H7 (cell line): ENCODE measurements at regions not wholly inside any gene's neighbourhood (a gene's known extent, or its start where the extent isn't known, plus 50 kb on each side); places are given as distances from the start of the nearest gene placed in this dataset.

ENCODE experiments used
- DNase-seq: peaks from one replicate; pipeline ENCODE4 v3.0.0; 2012
- H3K27me3 ChIP-seq: 2 replicates; pipeline ENCODE4 v1.6.0; 2011; ENCODE audit warnings: mild to moderate bottlenecking, low read length; ENCODE audit not compliant: control insufficient read depth, insufficient read depth
- H3K36me3 ChIP-seq: replicated peaks from 2 replicates; pipeline ENCODE4 v1.5.1; 2011; ENCODE audit warnings: low read length; ENCODE audit not compliant: control insufficient read depth, insufficient read depth
- H3K4me3 ChIP-seq: 2 replicates; pipeline ENCODE4 v1.5.1; 2011; ENCODE audit warnings: low read depth, mild to moderate bottlenecking, control low read depth, low read length, moderate library complexity; ENCODE audit not compliant: insufficient read depth

DNA sequence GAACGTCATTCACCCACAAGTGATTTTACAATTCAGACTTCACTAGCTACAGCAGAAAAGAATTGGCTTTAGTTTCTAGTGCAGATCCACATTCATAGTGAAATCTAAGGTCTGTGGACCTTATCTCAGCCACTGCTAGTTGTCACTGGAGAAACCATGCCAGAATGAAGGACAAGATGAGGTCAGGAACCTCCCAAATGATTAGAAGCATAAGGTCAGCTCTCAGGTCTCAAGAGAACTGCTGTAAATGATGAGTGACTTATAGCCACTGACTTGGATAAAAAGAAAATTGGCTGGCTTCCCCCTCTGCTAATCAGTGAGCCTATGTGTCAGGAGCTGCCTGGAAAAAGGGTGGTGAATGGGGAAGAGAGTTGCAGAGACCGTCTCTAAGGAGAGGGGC, 265.3 kb upstream of the BMP2 start:
- H3K4me3 ChIP-seq = no peak overlapping the region
- no peak for DNase-seq
- no peaks in the 10 kb centered on the region for H3K36me3 ChIP-seq
- H3K27me3 ChIP-seq = no peaks in the 10 kb centered on the region

DNA sequence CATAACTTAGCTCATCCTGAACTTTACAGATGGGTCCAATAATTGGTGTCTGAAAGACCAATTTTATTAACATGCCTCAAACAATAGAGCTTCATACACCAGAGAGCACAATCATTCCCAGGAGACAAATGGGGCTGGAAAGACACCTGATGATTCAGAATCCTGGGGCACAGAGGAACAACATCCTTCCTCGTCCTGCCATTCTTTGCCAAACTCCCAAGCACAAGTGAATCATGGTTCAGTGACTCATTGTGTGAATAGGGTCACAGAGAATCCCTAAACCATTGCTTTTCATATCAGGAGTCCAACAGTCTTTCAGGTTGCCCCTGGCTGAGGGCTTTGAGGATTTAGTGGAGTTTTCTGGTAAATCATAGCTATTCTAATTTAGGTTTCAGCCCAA, 266.4 kb upstream of the BMP2 start:
- H3K4me3 ChIP-seq = no peak overlapping the region
- no peaks in the 10 kb centered on the region for H3K27me3 ChIP-seq
- no peak for DNase-seq
- no peaks in the 10 kb centered on the region for H3K36me3 ChIP-seq

DNA sequence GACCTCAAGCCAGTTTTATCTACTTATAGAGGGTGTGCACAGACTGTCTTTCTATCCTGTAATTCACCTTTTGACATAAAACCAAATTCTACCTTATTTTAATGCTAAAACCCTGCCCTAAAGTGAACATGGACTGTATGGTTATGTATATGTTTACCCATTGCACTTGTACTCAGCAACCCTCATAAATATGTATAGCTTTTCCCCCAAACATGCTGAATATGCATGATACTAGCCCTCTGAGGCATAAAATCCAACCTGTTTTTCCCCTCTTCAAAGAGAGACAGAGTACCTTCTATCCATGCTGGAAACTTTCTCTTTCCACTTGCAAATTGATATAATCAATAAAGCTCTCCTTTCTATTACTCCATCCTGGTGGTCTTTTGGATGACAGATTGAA, 267.9 kb upstream of the BMP2 start:
- H3K27me3 ChIP-seq = no peaks in the 10 kb centered on the region
- no peak overlapping the region for H3K4me3 ChIP-seq
- H3K36me3 ChIP-seq = no peaks in the 10 kb centered on the region
- DNase-seq = no peak

DNA sequence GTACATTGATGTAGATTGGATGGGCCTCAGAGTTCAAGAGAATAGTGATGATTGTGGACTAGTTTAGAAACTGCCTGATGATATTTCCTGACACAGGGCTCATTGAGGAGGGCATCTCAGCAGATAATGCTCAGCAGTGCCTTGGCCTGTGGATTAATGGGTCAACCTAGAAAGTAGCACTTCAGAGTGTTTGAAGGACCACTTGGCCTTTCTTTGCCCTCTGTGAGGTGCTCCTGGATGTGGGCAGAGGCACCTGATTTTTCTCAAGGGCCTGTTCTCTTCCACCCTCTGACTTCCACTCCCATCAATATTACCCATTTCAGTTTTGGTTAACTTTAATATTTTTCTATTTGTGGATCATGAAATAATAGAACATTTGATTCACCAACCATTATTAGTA, 270.6 kb upstream of the BMP2 start:
- H3K27me3 ChIP-seq = no peaks in the 10 kb centered on the region
- H3K4me3 ChIP-seq = no peak overlapping the region
- no peak for DNase-seq
- H3K36me3 ChIP-seq = no peaks in the 10 kb centered on the region

DNA sequence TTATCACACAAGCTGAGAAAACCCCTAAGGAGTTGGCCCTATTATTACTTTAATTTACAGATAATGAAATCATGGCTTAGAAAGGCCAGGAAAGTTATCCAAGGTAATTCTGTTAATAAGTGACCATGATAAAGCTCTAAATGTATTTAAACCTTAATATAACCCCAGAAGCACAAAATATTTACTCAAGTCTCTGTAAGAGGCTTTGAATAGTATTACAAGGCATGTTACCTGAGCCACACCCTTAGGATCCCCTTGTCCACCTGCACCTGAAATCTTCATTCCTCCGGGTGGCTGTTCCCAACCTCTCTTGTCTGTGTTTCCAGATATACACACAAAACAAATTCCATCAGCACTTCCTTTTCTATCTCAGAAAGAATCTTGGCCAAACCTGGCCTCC, 271.6 kb upstream of the BMP2 start:
- DNase-seq = no peak
- Histone ChIP-seq H3K36me3 (no peaks in the 10 kb centered on the region), H3K4me3 (no peak overlapping the region)

DNA sequence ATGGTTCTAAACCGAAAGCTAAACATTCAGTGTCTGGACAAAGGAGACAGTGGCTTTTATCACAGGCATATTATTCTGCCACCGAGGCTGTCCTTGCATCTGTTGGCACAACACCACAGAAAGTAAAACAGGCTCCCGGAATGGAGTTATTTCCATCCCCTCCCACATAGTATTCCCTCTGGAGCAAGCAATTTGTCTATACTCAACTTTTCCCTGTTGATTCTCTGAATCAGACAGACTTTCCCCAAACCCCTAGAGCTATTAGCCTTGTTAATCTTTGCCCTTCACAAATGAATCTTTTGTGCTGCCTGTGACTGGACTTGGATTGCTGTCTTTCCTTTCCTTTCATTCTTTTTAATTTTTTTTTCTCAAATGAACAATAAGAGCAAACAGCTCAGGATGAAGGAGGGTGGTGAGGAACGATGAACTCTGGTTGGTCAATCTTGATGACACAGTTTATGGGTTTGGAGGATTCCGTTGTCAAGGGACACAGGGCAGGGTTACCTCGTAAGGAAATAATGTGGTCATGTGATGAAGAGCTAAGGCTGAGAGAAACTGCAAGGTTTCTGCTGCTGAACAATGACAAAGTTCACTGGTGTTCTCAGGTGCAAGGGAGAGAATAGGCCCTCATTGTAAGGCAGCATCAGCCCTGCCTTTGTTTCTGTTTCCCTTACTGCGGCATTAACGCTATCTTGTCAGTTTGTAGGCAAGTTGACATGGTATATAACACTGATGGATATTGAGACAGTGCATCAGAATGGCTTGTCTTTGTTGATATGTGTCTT, 275.0 kb upstream of the BMP2 start:
- no peak for DNase-seq
- H3K27me3 ChIP-seq = no peaks in the 10 kb centered on the region
- H3K4me3 ChIP-seq = no peak overlapping the region
- H3K36me3 ChIP-seq = no peaks in the 10 kb centered on the region

More for the DNA sequence above, 271.6 kb upstream of the BMP2 start:
- no peaks in the 10 kb centered on the region for H3K27me3 ChIP-seq

DNA sequence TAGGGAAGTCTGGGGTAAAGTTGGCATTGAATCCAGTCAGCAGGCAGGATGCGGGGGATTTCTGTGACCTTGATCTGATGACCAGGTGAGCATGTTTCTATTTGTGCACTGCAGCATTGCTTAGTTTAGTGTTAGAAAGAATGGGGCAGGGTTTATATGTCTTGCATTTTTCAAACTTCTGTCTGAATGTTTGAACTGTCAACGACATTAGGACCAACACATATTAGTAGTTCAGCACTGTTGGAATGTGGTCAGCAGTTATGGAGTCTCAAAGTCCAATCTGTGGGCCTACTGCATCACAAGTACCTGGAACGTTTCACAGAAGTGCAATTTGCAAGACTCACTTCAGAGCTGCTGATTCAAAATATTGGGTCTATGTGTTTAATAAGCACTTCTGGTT, 276.6 kb upstream of the BMP2 start:
- no peak for DNase-seq

DNA sequence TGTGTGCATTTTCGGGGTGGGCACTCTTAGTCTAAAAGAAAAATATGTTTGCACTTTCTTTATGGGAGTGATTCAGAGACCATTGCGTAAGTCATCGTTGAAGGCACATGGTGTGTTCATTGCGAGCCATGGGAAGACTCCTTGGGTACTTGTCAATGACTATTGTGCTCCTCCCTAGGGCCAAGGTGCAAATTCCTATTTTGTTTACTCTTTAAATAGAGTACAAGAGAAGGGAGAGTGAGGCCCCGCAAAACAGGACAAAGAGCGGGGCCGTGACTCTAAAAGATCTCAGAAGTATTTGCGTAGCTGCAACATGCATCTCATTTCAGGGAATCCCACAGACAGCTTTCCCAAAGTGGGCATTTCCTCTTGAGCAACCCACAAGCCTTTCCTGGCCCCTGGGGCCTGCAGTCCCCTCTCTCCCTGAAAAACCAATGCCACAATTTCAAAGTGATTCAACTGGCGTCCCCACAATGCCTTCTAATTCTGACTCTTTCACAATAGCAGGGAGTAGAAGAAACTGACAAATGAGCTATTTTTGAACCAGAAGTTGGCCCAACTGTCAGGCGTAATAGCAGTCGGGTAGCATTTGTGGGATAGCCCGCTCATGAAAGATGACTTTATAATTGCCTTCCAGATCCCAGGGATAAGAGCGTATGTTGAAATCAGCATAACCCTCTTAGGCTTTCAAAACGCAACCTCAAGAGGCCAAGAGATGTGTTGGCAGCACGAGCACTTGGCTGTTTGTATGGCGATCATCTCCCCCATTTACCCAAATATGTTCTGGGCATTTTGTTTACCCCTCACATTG, 277.9 kb upstream of the BMP2 start:
- H3K36me3 ChIP-seq = no peaks in the 10 kb centered on the region
- no peak overlapping the region for H3K4me3 ChIP-seq
- H3K27me3 ChIP-seq = no peaks in the 10 kb centered on the region
- no peak for DNase-seq

More for the DNA sequence above, 276.6 kb upstream of the BMP2 start:
- no peak overlapping the region for H3K4me3 ChIP-seq
- H3K36me3 ChIP-seq = no peaks in the 10 kb centered on the region
- H3K27me3 ChIP-seq = no peaks in the 10 kb centered on the region

DNA sequence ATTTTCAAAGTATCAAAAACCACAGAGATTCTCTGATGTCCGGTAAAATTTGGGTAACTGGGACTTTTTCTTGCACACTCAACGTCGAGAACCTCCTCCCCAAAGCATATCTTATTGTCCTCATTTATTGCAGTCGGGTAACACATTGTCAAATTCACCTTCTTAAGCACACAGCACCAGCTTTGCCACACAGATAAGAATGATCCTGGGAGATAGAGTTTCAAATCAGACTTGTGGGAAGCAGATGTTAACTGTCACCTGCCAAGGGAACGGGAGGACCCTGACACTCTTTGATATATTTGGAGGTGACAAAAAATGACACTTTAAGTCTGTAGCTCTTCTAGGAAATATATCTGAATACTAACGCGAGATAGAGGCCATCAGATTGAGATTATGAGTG, 282.1 kb upstream of the BMP2 start:
- no peaks in the 10 kb centered on the region for H3K27me3 ChIP-seq
- DNase-seq = no peak
- no peaks in the 10 kb centered on the region for H3K36me3 ChIP-seq
- no peak overlapping the region for H3K4me3 ChIP-seq

DNA sequence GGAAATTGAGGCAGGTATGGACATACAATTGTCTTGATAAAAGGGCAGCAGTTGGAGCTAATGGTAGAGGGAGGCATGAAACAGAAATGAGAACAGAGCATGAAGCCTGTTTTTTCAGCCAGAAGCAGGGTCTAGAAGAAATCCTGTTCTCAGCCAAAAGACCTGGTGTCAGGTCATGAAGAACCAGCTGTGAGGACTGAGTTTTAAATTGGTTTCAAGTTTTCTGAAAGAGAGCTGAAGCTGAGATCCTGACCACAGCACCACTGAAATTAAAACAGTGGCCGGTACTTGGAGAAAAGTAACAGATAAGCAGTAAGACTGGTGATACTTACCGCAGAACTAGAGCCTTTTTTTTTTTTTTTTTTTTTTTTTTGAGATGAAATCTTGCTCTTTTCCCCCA, 283.8 kb upstream of the BMP2 start:
- H3K4me3 ChIP-seq = no peak overlapping the region
- no peaks in the 10 kb centered on the region for H3K27me3 ChIP-seq
- DNase-seq = no peak
- H3K36me3 ChIP-seq = no peaks in the 10 kb centered on the region

DNA sequence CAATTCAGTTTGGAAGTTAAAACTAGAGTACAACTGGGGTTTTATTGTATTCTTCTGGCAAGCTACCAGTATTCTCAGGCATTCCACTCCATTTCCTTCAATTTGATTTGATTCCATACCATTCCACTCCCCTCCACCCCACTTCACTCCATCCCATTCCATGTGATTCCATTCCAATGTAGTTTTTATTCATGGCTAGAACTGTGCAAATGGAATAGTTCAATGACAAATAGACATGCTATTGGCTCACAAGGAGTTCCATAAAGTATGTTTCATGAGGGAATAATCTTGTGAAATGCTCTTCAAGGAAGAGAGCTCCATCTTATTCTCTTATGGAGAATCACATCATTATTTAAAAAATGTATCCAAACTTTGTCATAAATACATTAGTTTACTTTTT, 285.0 kb upstream of the BMP2 start:
- Histone ChIP-seq H3K4me3 (no peak overlapping the region), H3K27me3 (no peaks in the 10 kb centered on the region), H3K36me3 (no peaks in the 10 kb centered on the region)
- DNase-seq = no peak

DNA sequence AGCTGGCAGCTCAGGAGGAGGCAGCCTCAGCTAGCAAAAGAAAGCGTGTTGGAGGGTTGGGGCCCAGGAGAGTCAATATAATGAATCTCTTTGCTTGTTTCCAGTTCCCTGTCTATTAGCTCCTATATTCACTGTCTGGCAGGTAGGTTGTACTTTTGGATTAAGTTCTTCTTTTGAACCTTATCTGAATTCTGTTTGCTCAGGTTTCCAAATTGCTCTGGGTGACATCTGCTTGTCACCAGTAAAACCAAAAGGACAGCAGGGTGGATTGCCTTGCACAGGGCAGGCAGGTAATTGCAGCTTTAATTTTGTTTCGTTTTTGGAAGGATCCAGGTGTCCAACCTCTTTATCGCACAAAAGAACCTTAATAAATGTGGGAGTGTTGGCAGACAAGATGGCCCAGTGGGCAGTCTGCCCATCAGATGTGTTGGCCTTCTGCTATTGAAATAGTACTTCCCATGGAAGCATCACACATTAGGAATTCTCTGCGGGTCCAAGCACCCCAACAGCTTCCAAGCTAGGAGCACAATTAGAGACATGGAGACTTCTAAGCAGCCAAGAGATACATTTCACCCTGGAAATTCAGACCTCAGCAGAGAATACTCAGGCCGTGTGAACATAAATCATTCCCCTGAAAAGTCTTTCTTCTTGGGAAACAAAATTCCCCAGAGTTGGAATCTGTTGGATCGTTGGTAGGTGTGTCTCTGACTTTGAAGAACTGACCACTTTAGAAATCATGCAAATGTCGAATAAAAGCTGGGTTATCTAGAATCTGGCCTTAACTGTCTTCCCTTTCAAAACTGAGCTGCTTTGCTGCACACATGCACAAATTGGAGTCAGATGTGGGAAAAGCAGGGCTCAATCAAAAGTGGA, 286.9 kb upstream of the BMP2 start:
- no peak for DNase-seq
- Histone ChIP-seq H3K36me3 (no peaks in the 10 kb centered on the region), H3K4me3 (no peak overlapping the region), H3K27me3 (no peaks in the 10 kb centered on the region)

DNA sequence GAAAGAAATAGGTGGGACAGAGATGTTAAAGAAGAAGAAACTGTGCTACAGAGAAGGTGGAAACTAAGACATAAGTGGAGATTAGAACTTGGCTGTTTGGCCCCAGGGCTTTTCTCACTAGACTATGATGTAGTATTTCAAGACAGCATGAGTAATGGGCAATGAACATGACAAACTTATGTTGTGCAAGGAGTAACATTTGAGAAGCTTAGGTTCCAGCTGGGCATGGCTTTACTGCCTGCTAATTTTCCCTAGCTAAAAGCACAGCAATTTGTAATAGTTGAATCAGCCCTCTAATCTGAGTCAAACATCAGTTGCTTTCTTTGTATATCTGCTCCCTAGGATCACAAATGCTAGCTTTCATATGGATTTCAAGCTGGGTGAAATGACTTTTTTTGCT, 294.3 kb upstream of the BMP2 start:
- Histone ChIP-seq H3K27me3 (no peaks in the 10 kb centered on the region), H3K4me3 (no peak overlapping the region), H3K36me3 (no peaks in the 10 kb centered on the region)
- no peak for DNase-seq

DNA sequence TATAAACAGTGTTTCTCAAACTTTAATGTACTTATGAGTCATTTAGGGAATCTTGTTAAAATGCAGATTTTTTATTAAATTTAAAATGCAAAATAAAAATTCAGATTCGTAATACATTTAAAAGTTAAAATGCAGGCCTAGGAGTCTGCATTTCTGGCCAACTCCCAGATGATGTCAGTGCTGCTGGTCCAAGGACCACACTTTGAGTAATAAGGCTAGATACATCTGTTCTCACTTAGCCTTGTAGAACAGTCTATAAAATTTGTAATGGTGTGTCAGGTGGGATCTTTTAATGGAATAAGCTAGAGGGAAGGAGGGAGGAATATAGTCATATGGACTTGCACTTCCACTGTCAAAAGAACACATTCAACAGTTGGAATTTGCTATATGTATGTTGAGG, 295.6 kb upstream of the BMP2 start:
- no peaks in the 10 kb centered on the region for H3K27me3 ChIP-seq
- H3K36me3 ChIP-seq = no peaks in the 10 kb centered on the region
- DNase-seq = no peak
- H3K4me3 ChIP-seq = no peak overlapping the region
